ENCODE measurements at regions not wholly inside any gene's neighbourhood (a gene's known extent, or its start where the extent isn't known, plus 50 kb on each side); places are given as distances from the start of the nearest gene placed in this dataset.

DNA sequence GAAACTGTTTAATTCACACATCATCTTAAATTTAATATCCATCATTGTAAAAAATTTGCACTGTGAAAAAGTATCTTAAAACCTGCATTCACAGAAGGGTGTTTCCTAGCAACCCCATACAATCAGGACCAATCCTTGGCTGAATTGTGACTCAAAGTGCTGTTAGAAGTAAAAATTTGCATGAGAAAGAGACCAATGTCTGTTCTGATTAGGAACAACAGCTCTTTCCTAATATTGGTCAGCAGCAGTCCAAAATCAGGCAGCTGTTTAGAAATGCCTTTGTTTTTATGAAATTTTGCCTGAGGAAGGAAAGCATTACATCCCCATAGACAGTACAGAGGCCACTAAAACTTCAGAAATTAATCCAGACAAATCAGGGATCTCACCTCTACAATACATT is 987.0 kb downstream of the HACE1 start:
- no peak for TF ChIP-seq POLR2A (IDR thresholded peaks at IDR 0.05; ENCODE audit: low read depth, low read length)
- TF ChIP-seq POLR2AphosphoS5 (IDR thresholded peaks at IDR 0.05; ENCODE audit: low read depth, low read length): no peak

All from GM12892 (cell line).